Sigmoid colon (tissue), 6 donors: ENCODE measurements at regions not wholly inside any gene's neighbourhood (a gene's known extent, or its start where the extent isn't known, plus 50 kb on each side); places are given as distances from the start of the nearest gene placed in this dataset.
"Not testable (repeated sequence)": the region's sequence is repeated elsewhere in the genome, so short reads cannot be mapped to it uniquely, and the experiment has no call there.

Source experiments
- DNase-seq: peaks from one replicate; pipeline ENCODE4 v3.0.0-alpha.2; 2019
- H3K27ac ChIP-seq, 4 donors: fragments of 200-600 bp; sonication (generic); one replicate each; pipeline ENCODE4 v1.5.1; 2016 to 2019; ENCODE audit warnings: mild to moderate bottlenecking in 1 of 4
- H3K27me3 ChIP-seq, 3 donors: fragments of 200-600 bp; sonication (generic); one replicate each; pipeline ENCODE4 v1.5.1; 2019; ENCODE audit warnings: mild to moderate bottlenecking in 1 of 3
- H3K36me3 ChIP-seq, 4 donors: fragments of 200-600 bp; sonication (generic); one replicate each; pipeline ENCODE4 v1.5.1; 2016 to 2019
- H3K4me1 ChIP-seq, 4 donors: fragments of 200-600 bp; sonication (generic); one replicate each; pipeline ENCODE4 v1.5.1; 2017 to 2019
- H3K4me3 ChIP-seq, 4 donors: fragments of 200-600 bp; sonication (generic); one replicate each; pipeline ENCODE4 v1.5.1; 2017 to 2019; ENCODE audit warnings: mild to moderate bottlenecking in 2 of 4, moderate library complexity in 1 of 4
- H3K9me3 ChIP-seq, 4 donors: fragments of 200-600 bp in 3 of 4; sonication (generic) in 3 of 4; one replicate each; pipeline versions ENCODE4 v1.5.1 to v1.6.1; 2013 to 2019
- EP300 ChIP-seq, 4 donors: sonication (generic); formaldehyde crosslinking; IDR thresholded peaks; one replicate each; pipeline ENCODE4 v1.6.1; 2017; ENCODE audit warnings: antibody characterized with exemption in 4 of 4
- POLR2A ChIP-seq, 2 donors: fragments of 450-650 bp; IDR thresholded peaks; one replicate each; pipeline ENCODE4 v1.6.1; 2016; ENCODE audit warnings: antibody characterized with exemption in 2 of 2, mild to moderate bottlenecking in 2 of 2, moderate library complexity in 2 of 2
- POLR2AphosphoS5 ChIP-seq, 4 donors: sonication (generic); formaldehyde crosslinking; IDR thresholded peaks; one replicate each; pipeline ENCODE4 v1.6.1; 2017; ENCODE audit warnings: antibody characterized with exemption in 4 of 4
- WGBS, 2 donors: extraction: QIAGEN DNeasy Blood & Tissue Kit; methylation state at CpG; one replicate each; pipeline ENCODE4 v1.1.7; 2013; 5-methylcytosine and 5-hydroxymethylcytosine counted together
- intact Hi-C: fragments of 100-400 bp; cut with DNase I; formaldehyde crosslinking; loops from one replicate; pipeline ENCODE4 v1.15.1; 2023
- TF ChIP-seq, protein P1 (sequence below), 4 experiments: fragments of 450-650 bp in 3 of 4; fragments of 200-600 bp in 1 of 4; IDR thresholded peaks; one replicate each; pipeline ENCODE4 v1.5.1; 2016 to 2019; ENCODE audit warnings: antibody characterized with exemption in 4 of 4, mild to moderate bottlenecking in 3 of 4, moderate library complexity in 2 of 4
- donor health status: healthy with polysubstance abuse.
- donor health status: healthy.

DNA sequence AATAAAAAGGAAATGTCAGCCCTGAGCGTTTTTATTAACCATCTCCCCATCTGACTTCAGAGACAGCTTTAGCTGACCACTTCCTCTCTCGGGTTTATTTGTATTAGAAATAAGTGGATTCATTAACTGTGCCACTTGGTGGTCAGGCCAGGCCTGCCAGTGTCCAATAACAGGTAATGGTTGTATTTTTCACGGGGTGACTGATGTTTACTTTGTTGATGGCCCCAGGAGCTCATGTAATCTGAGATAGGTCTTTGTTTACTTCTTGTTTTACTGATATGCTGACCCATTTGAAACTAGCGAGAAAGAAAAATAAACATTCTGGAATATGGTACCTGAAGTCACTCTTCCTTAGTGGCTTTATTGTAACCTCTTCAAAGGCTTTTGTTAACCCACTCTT is 504.3 kb upstream of the SLC35B3 start:
- Histone ChIP-seq H3K4me3 (no peak overlapping the region), H3K9me3 (no peaks in the 10 kb centered on the region), H3K36me3 (no peaks in the 10 kb centered on the region), H3K27me3 (no peaks in the 10 kb centered on the region), H3K4me1 (no peaks in the 10 kb centered on the region), H3K27ac (no peak overlapping the region)
- WGBS, 2 donors = 20 to 29% methylated on average over 4 of the region's 4 CpGs
- TF ChIP-seq POLR2AphosphoS5 (IDR thresholded peaks at IDR 0.05) (no peak), EP300 (IDR thresholded peaks at IDR 0.05) (no peak), POLR2A (IDR thresholded peaks at IDR 0.05) (no peak)
- TF ChIP-seq, protein P1, sequence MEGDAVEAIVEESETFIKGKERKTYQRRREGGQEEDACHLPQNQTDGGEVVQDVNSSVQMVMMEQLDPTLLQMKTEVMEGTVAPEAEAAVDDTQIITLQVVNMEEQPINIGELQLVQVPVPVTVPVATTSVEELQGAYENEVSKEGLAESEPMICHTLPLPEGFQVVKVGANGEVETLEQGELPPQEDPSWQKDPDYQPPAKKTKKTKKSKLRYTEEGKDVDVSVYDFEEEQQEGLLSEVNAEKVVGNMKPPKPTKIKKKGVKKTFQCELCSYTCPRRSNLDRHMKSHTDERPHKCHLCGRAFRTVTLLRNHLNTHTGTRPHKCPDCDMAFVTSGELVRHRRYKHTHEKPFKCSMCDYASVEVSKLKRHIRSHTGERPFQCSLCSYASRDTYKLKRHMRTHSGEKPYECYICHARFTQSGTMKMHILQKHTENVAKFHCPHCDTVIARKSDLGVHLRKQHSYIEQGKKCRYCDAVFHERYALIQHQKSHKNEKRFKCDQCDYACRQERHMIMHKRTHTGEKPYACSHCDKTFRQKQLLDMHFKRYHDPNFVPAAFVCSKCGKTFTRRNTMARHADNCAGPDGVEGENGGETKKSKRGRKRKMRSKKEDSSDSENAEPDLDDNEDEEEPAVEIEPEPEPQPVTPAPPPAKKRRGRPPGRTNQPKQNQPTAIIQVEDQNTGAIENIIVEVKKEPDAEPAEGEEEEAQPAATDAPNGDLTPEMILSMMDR (IDR thresholded peaks at IDR 0.05) = no peak
- intact Hi-C loops = no loop called here
- DNase-seq = no peak

DNA sequence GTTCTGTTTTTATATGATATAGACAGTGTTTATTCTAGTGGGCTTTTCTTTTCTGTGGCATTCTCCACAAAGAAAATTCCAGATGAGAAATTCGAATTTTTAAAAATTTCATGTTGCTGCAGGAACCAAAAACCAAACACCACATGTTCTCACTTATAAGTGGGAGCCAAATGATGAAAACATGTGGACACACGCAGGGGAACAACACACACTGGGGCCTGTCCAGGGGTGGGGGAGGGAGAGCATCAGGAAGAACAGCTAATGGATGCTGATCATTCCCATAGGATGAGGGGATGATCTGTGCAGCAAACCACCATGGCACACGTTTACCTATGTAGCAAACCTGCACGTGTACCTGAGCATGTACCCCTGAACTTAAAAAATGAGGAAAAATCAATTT is 499.0 kb upstream of the SLC35B3 start:
- Histone ChIP-seq H3K4me1 (no peaks in the 10 kb centered on the region), H3K27me3 (no peaks in the 10 kb centered on the region), H3K4me3 (no peak overlapping the region), H3K27ac (no peak overlapping the region), H3K36me3 (no peaks in the 10 kb centered on the region), H3K9me3 (no peaks in the 10 kb centered on the region)
- no peak for DNase-seq
- no peak for TF ChIP-seq EP300 (IDR thresholded peaks at IDR 0.05)
- 65 to 69% methylated on average over 4 of the region's 4 CpGs for WGBS, 2 donors
- intact Hi-C loops = no loop called here

DNA sequence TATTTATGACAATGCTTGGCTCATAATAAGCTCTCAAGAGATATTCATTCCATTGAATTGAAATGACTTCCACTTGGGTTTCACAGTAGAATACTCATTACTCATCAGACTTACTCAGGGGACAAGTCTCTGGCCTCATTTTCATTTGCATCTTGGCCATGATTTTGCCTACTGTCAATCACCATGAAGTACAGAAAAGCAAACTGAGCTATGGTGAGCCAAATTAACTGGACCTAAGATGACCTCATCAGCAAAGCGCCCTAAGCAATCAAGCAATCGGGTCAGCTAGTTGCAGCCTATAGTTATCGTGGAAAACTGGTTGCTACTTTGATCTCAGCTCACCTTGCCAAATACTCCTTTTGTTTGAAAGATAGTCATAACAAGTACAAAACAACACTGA is 494.7 kb upstream of the SLC35B3 start:
- whole genome bisulfite sequencing, 2 donors = 95 to 96% methylated on average over 3 of the region's 3 CpGs
- TF ChIP-seq POLR2A (IDR thresholded peaks at IDR 0.05) = no peak
- TF ChIP-seq, protein P1 (IDR thresholded peaks at IDR 0.05) = no peak
- TF ChIP-seq EP300 (IDR thresholded peaks at IDR 0.05) = no peak
- TF ChIP-seq POLR2AphosphoS5 (IDR thresholded peaks at IDR 0.05) = no peak
- H3K27me3 ChIP-seq = no peaks in the 10 kb centered on the region
- H3K27ac ChIP-seq = no peak overlapping the region
- H3K36me3 ChIP-seq = no peaks in the 10 kb centered on the region
- DNase-seq = no peak
- intact Hi-C loops = no loop called here
- H3K4me1 ChIP-seq = no peaks in the 10 kb centered on the region
- H3K9me3 ChIP-seq = no peaks in the 10 kb centered on the region
- H3K4me3 ChIP-seq = no peak overlapping the region

DNA sequence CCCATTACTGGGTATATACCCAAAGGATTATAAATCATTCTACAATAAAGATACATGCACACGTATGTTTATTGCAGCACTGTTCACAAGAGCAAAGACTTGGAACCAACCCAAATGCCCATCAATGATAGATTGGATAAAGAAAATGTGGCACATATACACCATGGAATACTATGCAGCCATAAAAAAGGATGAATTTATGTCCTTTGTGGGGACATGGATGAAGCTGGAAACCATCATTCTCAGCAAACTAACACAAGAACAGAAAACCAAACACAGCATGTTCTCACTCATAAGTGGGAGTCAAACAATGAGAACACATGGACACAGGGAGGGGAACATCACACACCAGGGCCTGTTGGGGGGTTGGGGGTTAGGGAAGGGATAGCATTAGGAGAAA is 484.9 kb upstream of the SLC35B3 start:
- WGBS, 2 donors = 41 to 77% methylated on average over 1 of the region's 1 CpG
- H3K27me3 ChIP-seq, H3K4me1 ChIP-seq, DNase-seq, H3K9me3 ChIP-seq, H3K27ac ChIP-seq, H3K36me3 ChIP-seq, H3K4me3 ChIP-seq, intact Hi-C loops: not testable (repeated sequence)

DNA sequence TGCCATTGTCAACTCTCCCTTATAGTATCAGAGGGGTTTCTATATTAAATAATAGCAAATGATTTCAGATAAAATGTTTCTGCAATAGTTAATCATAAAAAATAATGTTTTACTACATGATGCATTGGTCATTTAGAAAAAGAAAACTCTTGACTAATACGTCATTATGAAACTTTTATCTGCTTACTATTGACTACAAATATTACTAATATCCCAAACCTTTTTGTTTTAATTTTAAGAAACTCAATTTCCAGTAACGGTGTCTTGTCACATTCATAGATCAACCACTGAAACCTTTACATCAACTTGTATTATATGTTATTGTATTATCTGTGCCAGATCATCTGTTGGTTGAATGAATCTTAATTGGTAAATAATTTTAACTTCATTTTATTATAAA is 482.9 kb upstream of the SLC35B3 start:
- no peak overlapping the region for H3K4me3 ChIP-seq
- intact Hi-C loops = no loop called here
- no peak overlapping the region for H3K27ac ChIP-seq
- DNase-seq = no peak
- no peaks in the 10 kb centered on the region for H3K9me3 ChIP-seq
- no peaks in the 10 kb centered on the region for H3K36me3 ChIP-seq
- no peak for TF ChIP-seq EP300 (IDR thresholded peaks at IDR 0.05)
- TF ChIP-seq, protein P1 (IDR thresholded peaks at IDR 0.05) = no peak
- TF ChIP-seq POLR2AphosphoS5 (IDR thresholded peaks at IDR 0.05) = no peak
- TF ChIP-seq POLR2A (IDR thresholded peaks at IDR 0.05) = no peak
- H3K27me3 ChIP-seq = no peaks in the 10 kb centered on the region
- H3K4me1 ChIP-seq = no peaks in the 10 kb centered on the region
- 84 to 85% methylated on average over 2 of the region's 2 CpGs for WGBS, 2 donors

GRCh38 chr6:8914700-8915099 is 479.4 kb upstream of the SLC35B3 start:
- intact Hi-C loops = no loop called here
- Histone ChIP-seq H3K4me1 (no peaks in the 10 kb centered on the region), H3K27me3 (no peaks in the 10 kb centered on the region), H3K4me3 (no peak overlapping the region), H3K27ac (no peak overlapping the region), H3K9me3 (peaks cover 0 to 4% (median 0%) of the 10 kb centered on the region in 4 donors), H3K36me3 (no peaks in the 10 kb centered on the region)
- 87 to 89% methylated on average over 9 of the region's 9 CpGs for WGBS, 2 donors
- DNase-seq = no peak
- TF ChIP-seq, protein P1 (IDR thresholded peaks at IDR 0.05) = no peak
- TF ChIP-seq EP300 (IDR thresholded peaks at IDR 0.05) = no peak
- no peak for TF ChIP-seq POLR2A (IDR thresholded peaks at IDR 0.05)
- TF ChIP-seq POLR2AphosphoS5 (IDR thresholded peaks at IDR 0.05) = no peak
